Trophoblast cell (in vitro differentiated cells and primary cell): ENCODE measurements at regions not wholly inside any gene's neighbourhood (a gene's known extent, or its start where the extent isn't known, plus 50 kb on each side); places are given as distances from the start of the nearest gene placed in this dataset.

ENCODE experiments used
- DNase-seq, 2 donors: peaks; one replicate each; pipeline ENCODE4 v3.0.0-alpha.2; 2016
- H2AFZ ChIP-seq: 2 replicates; pipeline ENCODE4 v1.6.1; 2013; ENCODE audit warnings: low read length, moderate library complexity, mild to moderate bottlenecking; ENCODE audit not compliant: insufficient read depth, poor library complexity
- H2AK5ac ChIP-seq: 2 replicates; pipeline ENCODE4 v1.6.1; 2013; ENCODE audit warnings: mild to moderate bottlenecking, low read length
- H2BK120ac ChIP-seq: 2 replicates; pipeline ENCODE4 v1.6.1; 2013; ENCODE audit warnings: low read length, mild to moderate bottlenecking, moderate library complexity; ENCODE audit not compliant: insufficient read depth, poor library complexity
- H2BK12ac ChIP-seq: 2 replicates; pipeline ENCODE4 v1.6.1; 2013; ENCODE audit warnings: mild to moderate bottlenecking, low read length, moderate library complexity
- H2BK5ac ChIP-seq: 2 replicates; pipeline ENCODE4 v1.6.1; 2013; ENCODE audit warnings: low read length, low read depth, moderate library complexity, mild to moderate bottlenecking; ENCODE audit not compliant: poor library complexity
- H3K14ac ChIP-seq: 2 replicates; pipeline ENCODE4 v1.6.1; 2013; ENCODE audit warnings: mild to moderate bottlenecking, low read length
- H3K18ac ChIP-seq: 2 replicates; pipeline ENCODE4 v1.6.1; 2013; ENCODE audit warnings: mild to moderate bottlenecking, low read length
- H3K23ac ChIP-seq: 2 replicates; pipeline ENCODE4 v1.6.1; 2013; ENCODE audit warnings: low read length
- H3K27ac ChIP-seq: 2 replicates; pipeline ENCODE4 v1.5.1; 2013; ENCODE audit warnings: low read depth, mild to moderate bottlenecking, inconsistent platforms, low read length, moderate library complexity
- H3K27me3 ChIP-seq: 2 replicates; pipeline ENCODE4 v1.6.1; 2013; ENCODE audit warnings: inconsistent platforms, mild to moderate bottlenecking, low read length, moderate library complexity; ENCODE audit not compliant: insufficient read depth
- H3K36me3 ChIP-seq, 2 experiments: 1 replicate in 1 of 2; 2 replicates in 1 of 2; pipeline ENCODE4 v1.6.1; 2013; ENCODE audit warnings: low read length in 2 of 2, mild to moderate bottlenecking in 2 of 2, moderate library complexity in 1 of 2; ENCODE audit not compliant: insufficient read depth in 2 of 2, control insufficient read depth in 1 of 2
- H3K4ac ChIP-seq: 2 replicates; pipeline ENCODE4 v1.6.1; 2013; ENCODE audit warnings: low read depth, mild to moderate bottlenecking, low read length, moderate library complexity
- H3K4me1 ChIP-seq, 2 experiments: 1 replicate in 1 of 2; 2 replicates in 1 of 2; pipeline ENCODE4 v1.6.1; 2013; ENCODE audit warnings: low read length in 2 of 2, mild to moderate bottlenecking in 2 of 2, moderate library complexity in 1 of 2; ENCODE audit not compliant: insufficient read depth in 2 of 2, control insufficient read depth in 1 of 2
- H3K4me2 ChIP-seq: 2 replicates; pipeline ENCODE4 v1.6.1; 2013; ENCODE audit warnings: inconsistent platforms, mild to moderate bottlenecking, low read length, moderate library complexity
- H3K4me3 ChIP-seq: 2 replicates; pipeline ENCODE4 v1.5.1; 2013; ENCODE audit warnings: mild to moderate bottlenecking, low read depth, low read length, inconsistent platforms
- H3K79me1 ChIP-seq: one replicate; pipeline ENCODE4 v1.6.1; 2013; ENCODE audit warnings: low read length
- H3K79me2 ChIP-seq: 2 replicates; pipeline ENCODE4 v1.6.1; 2013; ENCODE audit warnings: low read length, mild to moderate bottlenecking; ENCODE audit not compliant: control insufficient read depth, insufficient read depth, poor library complexity
- H3K9ac ChIP-seq: 2 replicates; pipeline ENCODE4 v1.6.1; 2013; ENCODE audit warnings: mild to moderate bottlenecking, low read length
- H3K9me3 ChIP-seq: 2 replicates; pipeline ENCODE4 v1.6.1; 2013; ENCODE audit warnings: low read depth, mild to moderate bottlenecking, control low read depth, inconsistent platforms, low read length; ENCODE audit not compliant: insufficient read depth
- H4K12ac ChIP-seq: 2 replicates; pipeline ENCODE4 v1.6.1; 2013; ENCODE audit warnings: low read depth, mild to moderate bottlenecking, low read length, moderate library complexity
- H4K8ac ChIP-seq: 2 replicates; pipeline ENCODE4 v1.6.1; 2013; ENCODE audit warnings: low read depth, mild to moderate bottlenecking, low read length, moderate library complexity
- H4K91ac ChIP-seq: one replicate; pipeline ENCODE4 v1.6.1; 2013; ENCODE audit warnings: low read depth, mild to moderate bottlenecking, low read length, moderate library complexity
- WGBS: extraction: QIAGEN DNeasy Blood & Tissue Kit; methylation state at CpG from one replicate; pipeline ENCODE4 v1.1.7; 2013; ENCODE audit warnings: missing lambda C conversion rate; ENCODE audit not compliant: insufficient read length, insufficient coverage; ENCODE audit errors: extremely low coverage; 5-methylcytosine and 5-hydroxymethylcytosine counted together

DNA sequence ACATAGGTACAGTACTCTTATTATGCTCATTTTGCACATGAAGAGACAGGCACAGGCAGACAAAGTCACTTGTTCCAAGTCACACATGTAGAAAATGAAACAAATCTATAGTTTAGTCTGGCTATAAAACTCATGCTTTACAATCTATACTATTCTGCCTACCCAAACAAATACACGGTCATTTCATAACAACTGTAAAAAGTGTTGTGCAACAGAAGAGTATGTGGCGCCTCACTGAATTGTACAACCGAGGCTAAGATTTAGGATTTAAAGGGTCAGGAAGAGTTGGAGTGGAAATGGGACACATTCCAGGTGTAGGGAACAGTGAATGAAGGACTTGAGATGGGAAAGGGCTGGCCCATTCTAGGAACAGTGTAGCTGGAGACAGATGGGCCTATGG lies 82.9 kb upstream of the TRIO start:
- Histone ChIP-seq H3K18ac (no peak overlapping the region), H3K79me1 (no peaks in the 10 kb centered on the region), H3K4me1 (peaks cover 0 to under 1% of the 10 kb centered on the region in 2 experiments), H2AK5ac (no peak overlapping the region), H3K27ac (no peak overlapping the region), H2BK5ac (no peak overlapping the region), H4K91ac (no peak overlapping the region), H3K79me2 (no peaks in the 10 kb centered on the region), H2BK12ac (no peak overlapping the region), H2BK120ac (no peak overlapping the region), H3K4me2 (no peak overlapping the region), H3K9ac (no peak overlapping the region), H3K27me3 (no peaks in the 10 kb centered on the region), H3K23ac (no peak overlapping the region), H2AFZ (no peak overlapping the region), H3K4ac (no peak overlapping the region), H3K9me3 (no peaks in the 10 kb centered on the region), H3K4me3 (no peak overlapping the region), H4K8ac (no peak overlapping the region), H3K36me3 (no peaks in the 10 kb centered on the region), H3K14ac (no peak overlapping the region), H4K12ac (no peak overlapping the region)
- DNase-seq: no peak
- whole genome bisulfite sequencing: no CpG with 5 or more reads among the region's 3 CpGs

DNA sequence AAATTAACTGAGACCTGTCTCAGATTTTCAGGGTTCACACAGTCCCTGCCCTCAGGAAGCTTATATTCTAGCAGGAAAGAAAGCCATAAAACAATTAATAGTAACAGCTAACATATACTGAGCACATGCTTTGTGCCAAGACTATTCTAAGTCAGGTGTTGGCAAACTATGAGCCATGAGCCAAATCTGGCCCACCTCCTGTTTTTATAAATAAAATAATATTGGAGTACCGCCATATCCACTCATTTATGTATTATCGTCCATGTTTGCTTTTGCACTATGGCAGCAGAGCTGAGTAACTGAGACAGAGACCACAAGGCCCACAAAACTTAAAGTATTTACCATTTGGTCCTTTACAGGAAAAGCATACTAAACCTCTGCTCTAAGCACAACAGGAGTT lies 83.3 kb upstream of the TRIO start:
- H3K23ac ChIP-seq: no peak overlapping the region
- H2AFZ ChIP-seq: no peak overlapping the region
- H3K4me2 ChIP-seq: no peak overlapping the region
- no peak overlapping the region for H3K27ac ChIP-seq
- H2BK12ac ChIP-seq: no peak overlapping the region
- no peaks in the 10 kb centered on the region for H3K79me1 ChIP-seq
- H2AK5ac ChIP-seq: no peak overlapping the region
- no peaks in the 10 kb centered on the region for H3K9me3 ChIP-seq
- H2BK5ac ChIP-seq: no peak overlapping the region
- H3K4me3 ChIP-seq: no peak overlapping the region
- H3K79me2 ChIP-seq: no peaks in the 10 kb centered on the region
- no CpG with 5 or more reads among the region's 2 CpGs for WGBS
- no peaks in the 10 kb centered on the region for H3K36me3 ChIP-seq
- no peak overlapping the region for H4K91ac ChIP-seq
- no peak overlapping the region for H3K18ac ChIP-seq
- H3K27me3 ChIP-seq: no peaks in the 10 kb centered on the region
- no peak overlapping the region for H3K14ac ChIP-seq
- no peak overlapping the region for H4K12ac ChIP-seq
- DNase-seq: no peak
- no peak overlapping the region for H3K9ac ChIP-seq
- no peak overlapping the region for H3K4ac ChIP-seq
- H4K8ac ChIP-seq: no peak overlapping the region
- H2BK120ac ChIP-seq: no peak overlapping the region
- peaks cover 0 to 3% of the 10 kb centered on the region in 2 experiments for H3K4me1 ChIP-seq

- no peak overlapping the region for H2BK5ac ChIP-seq
Measured at GRCh38 chr5:14057289-14057688, 85.9 kb upstream of the TRIO start.

GRCh38 chr5:14056039-14056438 lies 87.1 kb upstream of the TRIO start:
- no peak overlapping the region for H2BK5ac ChIP-seq
- no peak overlapping the region for H3K18ac ChIP-seq
- no peaks in the 10 kb centered on the region for H3K79me1 ChIP-seq
- no peaks in the 10 kb centered on the region for H3K9me3 ChIP-seq
- H3K14ac ChIP-seq: no peak overlapping the region
- no peak for DNase-seq
- H4K8ac ChIP-seq: no peak overlapping the region
- H4K91ac ChIP-seq: no peak overlapping the region
- no peaks in the 10 kb centered on the region for H3K79me2 ChIP-seq
- H3K4me2 ChIP-seq: no peak overlapping the region
- H3K4me1 ChIP-seq: peaks cover 0 to 3% of the 10 kb centered on the region in 2 experiments
- H2BK12ac ChIP-seq: no peak overlapping the region
- no peak overlapping the region for H3K27ac ChIP-seq
- H3K36me3 ChIP-seq: no peaks in the 10 kb centered on the region
- no peak overlapping the region for H3K23ac ChIP-seq
- no peak overlapping the region for H4K12ac ChIP-seq
- no peak overlapping the region for H2AK5ac ChIP-seq
- WGBS: no CpG with 5 or more reads among the region's 4 CpGs
- no peak overlapping the region for H3K4me3 ChIP-seq
- H2AFZ ChIP-seq: no peak overlapping the region
- no peak overlapping the region for H3K9ac ChIP-seq
- H2BK120ac ChIP-seq: no peak overlapping the region
- no peak overlapping the region for H3K4ac ChIP-seq
- H3K27me3 ChIP-seq: no peaks in the 10 kb centered on the region

More at GRCh38 chr5:14057289-14057688, 85.9 kb upstream of the TRIO start:
- no peak overlapping the region for H4K12ac ChIP-seq
- no peak overlapping the region for H3K4me2 ChIP-seq
- H3K9ac ChIP-seq: no peak overlapping the region
- H3K27me3 ChIP-seq: no peaks in the 10 kb centered on the region
- H3K36me3 ChIP-seq: no peaks in the 10 kb centered on the region
- no peak overlapping the region for H3K4me3 ChIP-seq
- H3K27ac ChIP-seq: no peak overlapping the region
- H3K79me1 ChIP-seq: no peaks in the 10 kb centered on the region
- no peak overlapping the region for H3K18ac ChIP-seq
- H3K79me2 ChIP-seq: no peaks in the 10 kb centered on the region
- DNase-seq: no peak
- H3K9me3 ChIP-seq: no peaks in the 10 kb centered on the region
- H3K14ac ChIP-seq: no peak overlapping the region
- no peak overlapping the region for H3K23ac ChIP-seq
- peaks cover 0 to 3% of the 10 kb centered on the region in 2 experiments for H3K4me1 ChIP-seq
- H3K4ac ChIP-seq: no peak overlapping the region
- WGBS: no CpG with 5 or more reads among the region's 7 CpGs
- H4K91ac ChIP-seq: no peak overlapping the region
- no peak overlapping the region for H2BK12ac ChIP-seq
- H2AFZ ChIP-seq: no peak overlapping the region
- H2BK120ac ChIP-seq: no peak overlapping the region
- no peak overlapping the region for H2AK5ac ChIP-seq
- no peak overlapping the region for H4K8ac ChIP-seq
